DOHH2 (cell line): ENCODE measurements at regions not wholly inside any gene's neighbourhood (a gene's known extent, or its start where the extent isn't known, plus 50 kb on each side); places are given as distances from the start of the nearest gene placed in this dataset.

Experiments used
- H3F3A ChIP-seq: fragments of 200-600 bp; sonication (generic), shearing (Covaris generic); 2 replicates; pipeline ENCODE4 v1.6.0; 2016; ENCODE audit warnings: antibody characterized with exemption, mild to moderate bottlenecking; ENCODE audit not compliant: control insufficient read depth, insufficient read depth
- H3K27ac ChIP-seq: fragments of 200-600 bp; sonication (generic); 2 replicates; pipeline ENCODE4 v1.5.1; 2014; ENCODE audit warnings: low read depth, mild to moderate bottlenecking, low read length, moderate library complexity
- H3K27me3 ChIP-seq: fragments of 200-600 bp; sonication (generic); 2 replicates; pipeline ENCODE4 v1.6.1; 2014; ENCODE audit warnings: mild to moderate bottlenecking, low read length, mixed read lengths; ENCODE audit not compliant: control insufficient read depth
- H3K36me3 ChIP-seq: fragments of 200-600 bp; sonication (generic); 2 replicates; pipeline ENCODE4 v1.6.1; 2014; ENCODE audit warnings: mild to moderate bottlenecking, low read length, moderate library complexity, mixed read lengths; ENCODE audit not compliant: control insufficient read depth
- H3K4me1 ChIP-seq: fragments of 200-600 bp; sonication (generic); 2 replicates; pipeline ENCODE4 v1.6.1; 2014; ENCODE audit warnings: mild to moderate bottlenecking, low read length, mixed read lengths; ENCODE audit not compliant: control insufficient read depth
- H3K4me2 ChIP-seq: fragments of 200-600 bp; sonication (generic); 2 replicates; pipeline ENCODE4 v1.6.0; 2014; ENCODE audit warnings: mild to moderate bottlenecking, low read length, moderate library complexity
- H3K4me3 ChIP-seq: fragments of 200-600 bp; sonication (generic); 2 replicates; pipeline ENCODE4 v1.5.1; 2014; ENCODE audit warnings: mild to moderate bottlenecking, low read length, mixed read lengths
- H3K79me2 ChIP-seq: fragments of 200-600 bp; sonication (generic); 2 replicates; pipeline ENCODE4 v1.6.1; 2014; ENCODE audit warnings: mild to moderate bottlenecking, low read length, mixed read lengths; ENCODE audit not compliant: control insufficient read depth
- H3K9me2 ChIP-seq: fragments of 200-600 bp; sonication (generic); replicated peaks from 2 replicates; pipeline ENCODE4 v1.6.1; 2014; ENCODE audit warnings: mild to moderate bottlenecking, low read length, mixed read lengths; ENCODE audit not compliant: control insufficient read depth
- H3K9me3 ChIP-seq: fragments of 200-600 bp; sonication (generic); 2 replicates; pipeline ENCODE4 v1.6.1; 2014; ENCODE audit warnings: antibody characterized with exemption, low read length, mixed read lengths; ENCODE audit not compliant: control insufficient read depth, insufficient read depth
- H4K20me1 ChIP-seq: fragments of 200-600 bp; sonication (generic); 2 replicates; pipeline ENCODE4 v1.6.0; 2014; ENCODE audit warnings: low read depth, mild to moderate bottlenecking, antibody characterized with exemption, low read length, moderate library complexity; ENCODE audit not compliant: control insufficient read depth, insufficient read depth
- EZH2phosphoT487 ChIP-seq: fragments of 200-600 bp; sonication (generic); IDR thresholded peaks from 2 replicates; pipeline ENCODE4 v1.6.1; 2017; ENCODE audit warnings: borderline replicate concordance, mild to moderate bottlenecking, antibody characterized with exemption, low read length, moderate library complexity, mixed read lengths
- TF ChIP-seq, protein P1 (sequence below): fragments of 200-600 bp; sonication (generic); IDR thresholded peaks from one replicate; pipeline ENCODE4 v1.5.1; 2014; ENCODE audit warnings: antibody characterized with exemption, mild to moderate bottlenecking, low read depth, low read length; ENCODE audit not compliant: poor library complexity, severe bottlenecking

DNA sequence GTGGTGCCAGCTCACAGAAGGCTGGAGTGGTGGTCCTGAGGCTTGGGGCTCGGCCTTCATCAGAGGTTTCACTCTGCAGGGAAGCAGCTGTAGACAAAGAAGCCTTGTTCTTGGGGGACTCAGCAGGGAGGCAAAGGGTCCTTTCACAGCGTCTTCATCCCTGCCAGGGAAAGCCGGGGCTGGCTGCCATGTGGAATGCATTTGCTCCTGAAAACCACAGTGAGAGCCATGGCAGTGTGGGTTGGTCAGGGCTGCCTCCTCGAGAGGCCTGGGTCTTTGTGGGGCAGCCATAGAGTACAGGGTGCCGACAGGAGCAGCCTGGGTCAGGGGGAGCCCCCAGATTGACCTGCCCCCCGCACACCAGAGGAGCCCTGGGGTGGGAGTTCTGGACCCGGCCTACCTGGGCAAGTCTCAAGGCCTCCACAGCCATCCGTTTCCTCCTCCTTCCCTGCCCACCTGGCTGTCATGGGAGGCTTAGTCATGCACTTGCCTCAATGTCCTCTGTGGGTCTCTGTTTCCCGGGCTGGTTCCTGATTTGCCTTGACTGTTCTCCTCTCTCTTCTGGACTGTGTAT lies 144.0 kb downstream of the CDC5L start:
- Histone ChIP-seq H3K79me2 (no peaks in the 10 kb centered on the region), H3K36me3 (no peaks in the 10 kb centered on the region), H3K4me1 (no peaks in the 10 kb centered on the region), H3K9me3 (no peaks in the 10 kb centered on the region), H3K4me2 (no peak overlapping the region), H3K9me2 (no peaks in the 10 kb centered on the region), H3F3A (no peaks in the 10 kb centered on the region), H4K20me1 (no peaks in the 10 kb centered on the region), H3K27ac (no peak overlapping the region), H3K27me3 (no peaks in the 10 kb centered on the region), H3K4me3 (no peak overlapping the region)
- TF ChIP-seq, protein P1, sequence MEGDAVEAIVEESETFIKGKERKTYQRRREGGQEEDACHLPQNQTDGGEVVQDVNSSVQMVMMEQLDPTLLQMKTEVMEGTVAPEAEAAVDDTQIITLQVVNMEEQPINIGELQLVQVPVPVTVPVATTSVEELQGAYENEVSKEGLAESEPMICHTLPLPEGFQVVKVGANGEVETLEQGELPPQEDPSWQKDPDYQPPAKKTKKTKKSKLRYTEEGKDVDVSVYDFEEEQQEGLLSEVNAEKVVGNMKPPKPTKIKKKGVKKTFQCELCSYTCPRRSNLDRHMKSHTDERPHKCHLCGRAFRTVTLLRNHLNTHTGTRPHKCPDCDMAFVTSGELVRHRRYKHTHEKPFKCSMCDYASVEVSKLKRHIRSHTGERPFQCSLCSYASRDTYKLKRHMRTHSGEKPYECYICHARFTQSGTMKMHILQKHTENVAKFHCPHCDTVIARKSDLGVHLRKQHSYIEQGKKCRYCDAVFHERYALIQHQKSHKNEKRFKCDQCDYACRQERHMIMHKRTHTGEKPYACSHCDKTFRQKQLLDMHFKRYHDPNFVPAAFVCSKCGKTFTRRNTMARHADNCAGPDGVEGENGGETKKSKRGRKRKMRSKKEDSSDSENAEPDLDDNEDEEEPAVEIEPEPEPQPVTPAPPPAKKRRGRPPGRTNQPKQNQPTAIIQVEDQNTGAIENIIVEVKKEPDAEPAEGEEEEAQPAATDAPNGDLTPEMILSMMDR = no peak
- TF ChIP-seq EZH2phosphoT487 = no peak

GRCh38 chr6:44533421-44533820 lies 145.9 kb downstream of the CDC5L start:
- Histone ChIP-seq H3K9me3 (no peaks in the 10 kb centered on the region), H3K79me2 (no peaks in the 10 kb centered on the region), H3K27ac (no peak overlapping the region), H3K4me1 (no peaks in the 10 kb centered on the region), H3K27me3 (no peaks in the 10 kb centered on the region), H3K36me3 (no peaks in the 10 kb centered on the region), H3K4me3 (no peak overlapping the region), H3K9me2 (no peaks in the 10 kb centered on the region), H3K4me2 (no peak overlapping the region), H4K20me1 (no peaks in the 10 kb centered on the region), H3F3A (no peaks in the 10 kb centered on the region)
- TF ChIP-seq, protein P1 = no peak
- TF ChIP-seq EZH2phosphoT487 = no peak

DNA sequence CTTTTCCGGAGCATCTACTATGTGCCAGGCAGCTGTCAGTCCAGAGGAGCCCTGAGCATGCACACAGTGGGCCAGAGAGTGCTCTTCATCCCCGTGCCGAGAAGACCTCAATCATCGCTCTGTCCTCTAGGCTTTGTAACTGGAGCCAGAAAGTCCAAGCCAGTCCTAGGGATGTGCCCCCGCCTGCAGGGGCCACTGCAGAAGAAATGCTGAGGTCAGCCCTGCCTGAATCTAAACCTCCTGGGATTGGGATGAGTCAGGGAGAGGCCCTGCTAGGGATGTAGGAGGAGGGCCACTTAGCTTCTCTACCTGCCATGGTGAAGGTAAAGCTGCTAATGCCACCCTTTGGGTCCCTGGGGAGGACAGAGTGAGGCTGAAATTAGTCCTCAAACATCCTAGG lies 146.8 kb downstream of the CDC5L start:
- H3K9me2 ChIP-seq = no peaks in the 10 kb centered on the region
- no peaks in the 10 kb centered on the region for H3K27me3 ChIP-seq
- no peak overlapping the region for H3K27ac ChIP-seq
- H3K4me3 ChIP-seq = no peak overlapping the region
- no peaks in the 10 kb centered on the region for H3K79me2 ChIP-seq
- no peaks in the 10 kb centered on the region for H3K36me3 ChIP-seq
- no peaks in the 10 kb centered on the region for H3K9me3 ChIP-seq
- no peaks in the 10 kb centered on the region for H3F3A ChIP-seq
- no peaks in the 10 kb centered on the region for H4K20me1 ChIP-seq
- no peak for TF ChIP-seq EZH2phosphoT487
- H3K4me2 ChIP-seq = no peak overlapping the region
- no peaks in the 10 kb centered on the region for H3K4me1 ChIP-seq

GRCh38 chr6:44535446-44535845 lies 147.9 kb downstream of the CDC5L start:
- no peaks in the 10 kb centered on the region for H3K9me2 ChIP-seq
- TF ChIP-seq, protein P1 = no peak
- no peak for TF ChIP-seq EZH2phosphoT487
- H3K27ac ChIP-seq = no peak overlapping the region
- H3K79me2 ChIP-seq = no peaks in the 10 kb centered on the region
- no peak overlapping the region for H3K4me2 ChIP-seq
- no peak overlapping the region for H3K4me3 ChIP-seq
- no peaks in the 10 kb centered on the region for H3K9me3 ChIP-seq
- H3K36me3 ChIP-seq = no peaks in the 10 kb centered on the region
- H3K27me3 ChIP-seq = no peaks in the 10 kb centered on the region
- H3F3A ChIP-seq = no peaks in the 10 kb centered on the region
- no peaks in the 10 kb centered on the region for H4K20me1 ChIP-seq
- no peaks in the 10 kb centered on the region for H3K4me1 ChIP-seq
